CD4-positive, alpha-beta T cell treated with Interleukin-1 beta for 1 hour (primary cell): ENCODE measurements at regions not wholly inside any gene's neighbourhood (a gene's known extent, or its start where the extent isn't known, plus 50 kb on each side); places are given as distances from the start of the nearest gene placed in this dataset.
"Not testable (repeated sequence)": the region's sequence is repeated elsewhere in the genome, so short reads cannot be mapped to it uniquely, and the experiment has no call there.

Experiments
- DNase-seq, 2 donors: peaks; one replicate each; pipeline ENCODE4 v3.0.0-alpha.2; 2020 to 2022

GRCh38 chr3:10109-10996, 186.2 kb upstream of the CHL1 start:
- DNase-seq = peak in 1 of 2 donors; percentile 10

GRCh38 chr3:11734-12133, 184.8 kb upstream of the CHL1 start:
- DNase-seq = no peak

GRCh38 chr3:14652-15051, 181.9 kb upstream of the CHL1 start:
- DNase-seq = no peak

GRCh38 chr3:16366-16765, 180.2 kb upstream of the CHL1 start:
- DNase-seq = no peak

GRCh38 chr3:20421-20820, 176.1 kb upstream of the CHL1 start:
- DNase-seq = no peak

GRCh38 chr3:24006-24405, 172.6 kb upstream of the CHL1 start:
- DNase-seq = no peak

- no peak for DNase-seq
Observed at GRCh38 chr3:25056-25455, 171.5 kb upstream of the CHL1 start.

- not testable (repeated sequence) for DNase-seq
Observed at GRCh38 chr3:35985-36384, 160.6 kb upstream of the CHL1 start.

GRCh38 chr3:42871-43744, 153.5 kb upstream of the CHL1 start:
- not testable (repeated sequence) for DNase-seq

GRCh38 chr3:44028-44676, 152.4 kb upstream of the CHL1 start:
- no peak for DNase-seq

- not testable (repeated sequence) for DNase-seq
Observed at GRCh38 chr3:44941-45340, 151.6 kb upstream of the CHL1 start.

- no peak for DNase-seq
Observed at GRCh38 chr3:46576-46975, 150.0 kb upstream of the CHL1 start.

GRCh38 chr3:53441-53840, 143.1 kb upstream of the CHL1 start:
- not testable (repeated sequence) for DNase-seq

GRCh38 chr3:54240-54639, 142.3 kb upstream of the CHL1 start:
- DNase-seq = no peak

GRCh38 chr3:56672-57071, 139.9 kb upstream of the CHL1 start:
- no peak for DNase-seq

- no peak for DNase-seq
Observed at GRCh38 chr3:59854-60253, 136.7 kb upstream of the CHL1 start.

GRCh38 chr3:63095-63765, 133.3 kb upstream of the CHL1 start:
- no peak for DNase-seq

GRCh38 chr3:69690-70089, 126.9 kb upstream of the CHL1 start:
- no peak for DNase-seq

- no peak for DNase-seq
Observed at GRCh38 chr3:72776-73175, 123.8 kb upstream of the CHL1 start.

- DNase-seq = no peak
Observed at GRCh38 chr3:73271-73670, 123.3 kb upstream of the CHL1 start.

GRCh38 chr3:74676-75243, 121.8 kb upstream of the CHL1 start:
- no peak for DNase-seq

- DNase-seq = no peak
Observed at GRCh38 chr3:75260-75659, 121.3 kb upstream of the CHL1 start.

GRCh38 chr3:79542-79941, 117.0 kb upstream of the CHL1 start:
- no peak for DNase-seq
